ENCODE measurements at regions not wholly inside any gene's neighbourhood (a gene's known extent, or its start where the extent isn't known, plus 50 kb on each side); places are given as distances from the start of the nearest gene placed in this dataset.
A peak's percentile ranks its signal among the peaks of the same experiment; 100 is the strongest.

- no peak overlapping the region for H3K4me3 ChIP-seq (ENCODE audit: control insufficient read depth, low read depth, low read length)
- TF ChIP-seq, protein P1, sequence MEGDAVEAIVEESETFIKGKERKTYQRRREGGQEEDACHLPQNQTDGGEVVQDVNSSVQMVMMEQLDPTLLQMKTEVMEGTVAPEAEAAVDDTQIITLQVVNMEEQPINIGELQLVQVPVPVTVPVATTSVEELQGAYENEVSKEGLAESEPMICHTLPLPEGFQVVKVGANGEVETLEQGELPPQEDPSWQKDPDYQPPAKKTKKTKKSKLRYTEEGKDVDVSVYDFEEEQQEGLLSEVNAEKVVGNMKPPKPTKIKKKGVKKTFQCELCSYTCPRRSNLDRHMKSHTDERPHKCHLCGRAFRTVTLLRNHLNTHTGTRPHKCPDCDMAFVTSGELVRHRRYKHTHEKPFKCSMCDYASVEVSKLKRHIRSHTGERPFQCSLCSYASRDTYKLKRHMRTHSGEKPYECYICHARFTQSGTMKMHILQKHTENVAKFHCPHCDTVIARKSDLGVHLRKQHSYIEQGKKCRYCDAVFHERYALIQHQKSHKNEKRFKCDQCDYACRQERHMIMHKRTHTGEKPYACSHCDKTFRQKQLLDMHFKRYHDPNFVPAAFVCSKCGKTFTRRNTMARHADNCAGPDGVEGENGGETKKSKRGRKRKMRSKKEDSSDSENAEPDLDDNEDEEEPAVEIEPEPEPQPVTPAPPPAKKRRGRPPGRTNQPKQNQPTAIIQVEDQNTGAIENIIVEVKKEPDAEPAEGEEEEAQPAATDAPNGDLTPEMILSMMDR (conservative IDR thresholded peaks at IDR 0.05; ENCODE audit: control insufficient read depth, insufficient read depth, low read depth, low read length): no peak
- DNase-seq (ENCODE audit: low read depth): no peak
These were observed 203.6 kb upstream of the PPARGC1A start for GRCh38 chr4:24093446-24093845.

DNA sequence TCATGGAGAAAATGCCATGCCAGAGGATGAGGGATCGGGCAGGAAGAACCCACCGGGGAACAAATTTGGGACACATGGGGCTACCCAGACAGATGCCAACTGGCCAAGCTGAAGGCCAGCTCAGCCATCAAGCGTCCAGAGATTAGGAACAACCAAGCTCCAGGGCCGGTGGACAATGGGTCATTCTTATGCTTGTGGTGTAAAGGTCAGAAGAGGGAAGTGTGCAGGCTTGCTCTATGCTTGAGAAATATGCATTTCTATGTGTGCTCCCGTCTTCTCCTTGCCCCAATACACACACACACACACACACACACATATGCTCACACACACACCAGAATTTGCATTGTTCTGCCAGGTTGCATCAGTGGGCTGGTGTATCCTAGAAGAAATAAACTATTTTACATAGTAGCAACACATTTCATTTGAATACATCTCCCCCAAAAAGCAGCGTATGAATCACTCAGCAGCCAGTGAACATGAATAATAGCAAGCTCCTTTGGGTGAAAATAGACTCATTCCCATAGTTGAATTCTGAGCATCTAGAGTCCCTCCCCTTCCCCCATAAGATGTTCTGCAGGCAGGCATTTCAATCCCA, 201.9 kb upstream of the PPARGC1A start:
- peak; percentile 39 for DNase-seq (ENCODE audit: low read depth)
- no peak overlapping the region for H3K4me3 ChIP-seq (ENCODE audit: control insufficient read depth, low read depth, low read length)
- TF ChIP-seq, protein P1 (conservative IDR thresholded peaks at IDR 0.05; ENCODE audit: control insufficient read depth, insufficient read depth, low read depth, low read length): no peak

DNA sequence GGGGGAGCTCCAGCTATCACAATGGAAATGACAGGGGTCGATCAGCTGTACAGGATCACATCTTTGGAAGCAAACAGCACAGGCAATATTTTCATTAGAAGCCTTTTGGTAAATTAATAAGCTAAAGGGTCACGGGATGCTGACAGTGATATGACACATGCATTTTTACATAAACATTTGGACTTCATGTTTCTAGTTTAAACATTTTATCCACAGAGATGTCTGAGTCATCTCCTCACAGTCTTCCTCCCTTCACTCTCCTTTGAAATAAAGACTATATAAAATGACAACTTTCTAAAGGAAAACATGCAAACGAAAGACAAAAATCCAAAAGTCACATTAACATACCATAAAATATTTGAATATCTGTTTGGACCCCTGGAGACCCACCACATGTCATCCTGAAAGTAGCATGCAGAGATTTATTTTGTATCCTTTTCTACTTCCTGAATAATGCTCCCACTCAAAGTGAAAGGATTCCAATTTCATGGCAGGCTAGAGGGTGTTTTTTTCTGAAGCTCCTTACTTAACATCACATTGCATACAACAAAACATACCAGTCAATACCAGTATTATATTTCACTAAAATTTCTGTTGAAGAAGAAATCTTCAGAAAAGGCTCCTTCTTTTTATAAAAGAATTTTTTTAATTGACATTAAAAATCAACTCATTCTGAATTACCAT, 200.1 kb upstream of the PPARGC1A start:
- peak; percentile 81 for DNase-seq (ENCODE audit: low read depth)
- TF ChIP-seq, protein P1 (conservative IDR thresholded peaks at IDR 0.05; ENCODE audit: control insufficient read depth, insufficient read depth, low read depth, low read length): peak; percentile 19
- H3K4me3 ChIP-seq (ENCODE audit: control insufficient read depth, low read depth, low read length): no peak overlapping the region

GRCh38 chr4:24080871-24081270, 191.0 kb upstream of the PPARGC1A start:
- TF ChIP-seq, protein P1 (conservative IDR thresholded peaks at IDR 0.05; ENCODE audit: control insufficient read depth, insufficient read depth, low read depth, low read length): no peak
- H3K4me3 ChIP-seq (ENCODE audit: control insufficient read depth, low read depth, low read length): no peak overlapping the region
- no peak for DNase-seq (ENCODE audit: low read depth)

GRCh38 chr4:24078347-24078962, 188.6 kb upstream of the PPARGC1A start:
- TF ChIP-seq, protein P1 (conservative IDR thresholded peaks at IDR 0.05; ENCODE audit: control insufficient read depth, insufficient read depth, low read depth, low read length): no peak
- DNase-seq (ENCODE audit: low read depth): no peak
- H3K4me3 ChIP-seq (ENCODE audit: control insufficient read depth, low read depth, low read length): no peak overlapping the region

- H3K4me3 ChIP-seq (ENCODE audit: control insufficient read depth, low read depth, low read length): no peak overlapping the region
- no peak for DNase-seq (ENCODE audit: low read depth)
- TF ChIP-seq, protein P1 (conservative IDR thresholded peaks at IDR 0.05; ENCODE audit: control insufficient read depth, insufficient read depth, low read depth, low read length): no peak
These were observed 187.0 kb upstream of the PPARGC1A start for GRCh38 chr4:24076811-24077210.
